Keratinocyte (primary cell): ENCODE measurements at regions not wholly inside any gene's neighbourhood (a gene's known extent, or its start where the extent isn't known, plus 50 kb on each side); places are given as distances from the start of the nearest gene placed in this dataset.
"Not testable (repeated sequence)": the region's sequence is repeated elsewhere in the genome, so short reads cannot be mapped to it uniquely, and the experiment has no call there.

Experiments
- DNase-seq: peaks from one replicate; pipeline ENCODE4 v3.0.0-alpha.2; 2011; ENCODE audit warnings: low read depth, missing footprints, low spot score
- FAIRE-seq: peaks from 2 replicates; lab custom pipeline; 2011; peaks lifted over from hg19 to GRCh38; lab: Jason Lieb, UNC
- H2AFZ ChIP-seq: 2 replicates; pipeline ENCODE4 v1.6.0; 2012; ENCODE audit warnings: low read length, control low read depth, inconsistent platforms; ENCODE audit not compliant: control insufficient read depth
- H3K27ac ChIP-seq: 2 replicates; pipeline ENCODE4 v1.5.1; 2011; ENCODE audit warnings: low read length; ENCODE audit not compliant: control insufficient read depth, insufficient read depth
- H3K27me3 ChIP-seq: 3 replicates; pipeline ENCODE4 v1.6.0; 2011; ENCODE audit warnings: low read length; ENCODE audit not compliant: control insufficient read depth, insufficient read depth; ENCODE audit errors: extremely low read depth
- H3K36me3 ChIP-seq, 2 experiments: 2 replicates in 1 of 2; 3 replicates in 1 of 2; pipeline ENCODE4 v1.5.1; 2011; ENCODE audit warnings: low read length in 2 of 2, mild to moderate bottlenecking in 1 of 2; ENCODE audit not compliant: control insufficient read depth in 2 of 2, insufficient read depth in 2 of 2; ENCODE audit errors: extremely low read depth in 1 of 2
- H3K4me1 ChIP-seq: 3 replicates; pipeline ENCODE4 v1.5.1; 2011; ENCODE audit warnings: low read length; ENCODE audit not compliant: control insufficient read depth, insufficient read depth; ENCODE audit errors: extremely low read depth
- H3K4me2 ChIP-seq: 3 replicates; pipeline ENCODE4 v1.6.0; 2011; ENCODE audit warnings: low read depth, low read length; ENCODE audit not compliant: control insufficient read depth, insufficient read depth; ENCODE audit errors: extremely low read depth
- H3K4me3 ChIP-seq, 3 experiments: fragments of 200-600 bp in 1 of 3; sonication (generic) in 1 of 3; 2 replicates in 2 of 3; 3 replicates in 1 of 3; pipeline ENCODE4 v1.5.1; 2011 to 2016; ENCODE audit warnings: low read length in 3 of 3, mild to moderate bottlenecking in 3 of 3, control low read depth in 2 of 3, inconsistent platforms in 1 of 3, low read depth in 1 of 3, mixed read lengths in 1 of 3, mixed run types in 1 of 3, moderate library complexity in 1 of 3; ENCODE audit not compliant: control insufficient read depth in 2 of 3, insufficient read depth in 2 of 3; ENCODE audit errors: extremely low read depth in 1 of 3
- H3K79me2 ChIP-seq: 2 replicates; pipeline ENCODE4 v1.6.0; 2012; ENCODE audit warnings: low read length; ENCODE audit not compliant: control insufficient read depth, insufficient read depth
- H3K9ac ChIP-seq: 3 replicates; pipeline ENCODE4 v1.6.0; 2011; ENCODE audit warnings: low read length; ENCODE audit not compliant: control insufficient read depth, insufficient read depth; ENCODE audit errors: extremely low read depth
- H3K9me1 ChIP-seq: 3 replicates; pipeline ENCODE4 v1.6.0; 2011; ENCODE audit warnings: low read length; ENCODE audit not compliant: control insufficient read depth, insufficient read depth; ENCODE audit errors: extremely low read depth
- H3K9me3 ChIP-seq: 2 replicates; pipeline ENCODE4 v1.5.1; 2012; ENCODE audit warnings: low read depth, low read length; ENCODE audit not compliant: control insufficient read depth
- H4K20me1 ChIP-seq: 3 replicates; pipeline ENCODE4 v1.6.0; 2011; ENCODE audit warnings: low read length; ENCODE audit not compliant: control insufficient read depth, insufficient read depth; ENCODE audit errors: extremely low read depth
- CTCF ChIP-seq, 3 experiments: IDR thresholded peaks in 1 of 3; conservative IDR thresholded peaks in 1 of 3; optimal IDR thresholded peaks in 1 of 3; 2 replicates in 2 of 3; 3 replicates in 1 of 3; pipeline versions ENCODE3 to v1.5.1; 2011; ENCODE audit warnings: low read length in 3 of 3, mild to moderate bottlenecking in 3 of 3, moderate library complexity in 2 of 3, control low read depth in 1 of 3, inconsistent platforms in 1 of 3; ENCODE audit not compliant: insufficient read depth in 2 of 3; ENCODE audit errors: extremely low read depth in 1 of 3
- EZH2 ChIP-seq: IDR thresholded peaks from one replicate; pipeline ENCODE4 v1.6.1; 2012; ENCODE audit warnings: inconsistent platforms, mild to moderate bottlenecking, low read length, moderate library complexity
- dilution Hi-C: fragments of 300-500 bp; cut with MboI; formaldehyde crosslinking; loops from one replicate; pipeline ENCODE4 v1.7.0; 2020; ENCODE audit warnings: low sequenced_read_pairs; ENCODE audit not compliant: extremely low pct_ligation_motif_present

GRCh38 chr3:115409596-115409995 lies 213.7 kb upstream of the GAP43 start:
- Histone ChIP-seq H3K4me3 (no peak overlapping the region), H4K20me1 (no peaks in the 10 kb centered on the region), H2AFZ (no peak overlapping the region), H3K9ac (no peak overlapping the region), H3K4me1 (no peaks in the 10 kb centered on the region), H3K79me2 (no peaks in the 10 kb centered on the region), H3K9me3 (no peaks in the 10 kb centered on the region), H3K27me3 (no peaks in the 10 kb centered on the region), H3K36me3 (no peaks in the 10 kb centered on the region), H3K9me1 (no peaks in the 10 kb centered on the region), H3K27ac (no peak overlapping the region), H3K4me2 (no peak overlapping the region)
- DNase-seq (no peak), FAIRE-seq (no peak)
- dilution Hi-C loops = no loop called here
- no peak for TF ChIP-seq EZH2
- no peak for TF ChIP-seq CTCF (optimal IDR thresholded peaks at IDR 0.05 in 1 of 3, IDR thresholded peaks at IDR 0.05 in 1 of 3, conservative IDR thresholded peaks at IDR 0.05 in 1 of 3; ENCODE audit: extremely low read depth in 1 of 3, insufficient read depth in 2 of 3, low read length in 3 of 3)

- H3K27me3 ChIP-seq, H3K36me3 ChIP-seq, H3K9me1 ChIP-seq, dilution Hi-C loops, H3K79me2 ChIP-seq, H3K9me3 ChIP-seq, H2AFZ ChIP-seq, H3K4me2 ChIP-seq, H3K9ac ChIP-seq, DNase-seq, H3K4me1 ChIP-seq, H3K4me3 ChIP-seq, H4K20me1 ChIP-seq, FAIRE-seq, H3K27ac ChIP-seq: not testable (repeated sequence)
Observed at GRCh38 chr3:115414610-115415009, 208.7 kb upstream of the GAP43 start.

- Histone ChIP-seq H4K20me1 (no peaks in the 10 kb centered on the region), H2AFZ (no peak overlapping the region), H3K36me3 (no peaks in the 10 kb centered on the region), H3K27me3 (no peaks in the 10 kb centered on the region), H3K4me1 (no peaks in the 10 kb centered on the region), H3K9me3 (no peaks in the 10 kb centered on the region), H3K27ac (no peak overlapping the region), H3K79me2 (no peaks in the 10 kb centered on the region), H3K4me2 (no peak overlapping the region), H3K9me1 (no peaks in the 10 kb centered on the region), H3K9ac (no peak overlapping the region), H3K4me3 (no peak overlapping the region)
- TF ChIP-seq CTCF (optimal IDR thresholded peaks at IDR 0.05 in 1 of 3, IDR thresholded peaks at IDR 0.05 in 1 of 3, conservative IDR thresholded peaks at IDR 0.05 in 1 of 3; ENCODE audit: extremely low read depth in 1 of 3, insufficient read depth in 2 of 3, low read length in 3 of 3) (no peak), EZH2 (no peak)
- no peak for FAIRE-seq
- dilution Hi-C loops = no loop called here
- DNase-seq = no peak
Observed at GRCh38 chr3:115415246-115415996, 207.9 kb upstream of the GAP43 start.
